SK-N-SH (cell line): ENCODE measurements at regions not wholly inside any gene's neighbourhood (a gene's known extent, or its start where the extent isn't known, plus 50 kb on each side); places are given as distances from the start of the nearest gene placed in this dataset.

Source experiments
- CTCF ChIA-PET: fragments of 300-600, 350-600 bp; formaldehyde crosslinking; extraction: SDS; loops from one replicate; lab custom pipeline; 2021; lab: Yijun Ruan, JAX
- POLR2A ChIA-PET: fragments of 350-600 bp; sonication (Branson Sonifier 250); formaldehyde crosslinking; extraction: SDS; loops from one replicate; lab custom pipeline; 2020; ENCODE audit warnings: antibody characterized with exemption, inconsistent platforms; lab: Yijun Ruan, JAX
- DNase-seq: peaks from one replicate; pipeline ENCODE4 v3.0.0; 2012
- H2AFZ ChIP-seq: fragments of 200-600 bp; sonication (generic); 2 replicates; pipeline ENCODE4 v1.8.1; 2016; ENCODE audit warnings: antibody characterized with exemption, mild to moderate bottlenecking, low read depth
- H3F3A ChIP-seq: fragments of 200-600 bp; sonication (generic); replicated peaks from 2 replicates; pipeline ENCODE3; 2016; ENCODE audit warnings: antibody characterized with exemption, mild to moderate bottlenecking; ENCODE audit not compliant: insufficient read depth
- H3K27ac ChIP-seq, 2 experiments: fragments of 200-500 bp in 1 of 2; fragments of 200-600 bp in 1 of 2; sonication (Bioruptor generic) in 1 of 2; sonication (generic), shearing (Covaris generic) in 1 of 2; 2 replicates each; pipeline versions ENCODE4 v1.5.1 to v1.6.1; 2014 to 2016; ENCODE audit warnings: low read depth in 2 of 2, inconsistent platforms in 1 of 2, low read length in 1 of 2, mild to moderate bottlenecking in 1 of 2, mixed read lengths in 1 of 2
- H3K27me3 ChIP-seq: fragments of 200-600 bp; sonication (generic), shearing (Covaris generic); 2 replicates; pipeline ENCODE4 v1.6.1; 2016; ENCODE audit warnings: mixed run types; ENCODE audit not compliant: insufficient read depth
- H3K36me3 ChIP-seq, 2 experiments: fragments of 200-500 bp in 1 of 2; fragments of 200-600 bp in 1 of 2; sonication (Bioruptor generic) in 1 of 2; sonication (generic) in 1 of 2; replicated peaks in 1 of 2; 2 replicates each; pipeline versions ENCODE3 to v1.5.1; 2014 to 2016; ENCODE audit warnings: low read length in 1 of 2, mild to moderate bottlenecking in 1 of 2; ENCODE audit not compliant: insufficient read depth in 2 of 2, control insufficient read depth in 1 of 2
- H3K4me1 ChIP-seq, 2 experiments: fragments of 200-500 bp in 1 of 2; fragments of 200-600 bp in 1 of 2; sonication (Bioruptor generic) in 1 of 2; sonication (generic), shearing (Covaris generic) in 1 of 2; 2 replicates each; pipeline versions ENCODE4 v1.5.1 to v1.6.1; 2014 to 2016; ENCODE audit warnings: low read depth in 1 of 2, low read length in 1 of 2, mixed run types in 1 of 2; ENCODE audit not compliant: insufficient read depth in 2 of 2, control insufficient read depth in 1 of 2
- H3K4me2 ChIP-seq: fragments of 200-600 bp; sonication (generic), shearing (Covaris generic); 2 replicates; pipeline ENCODE4 v1.6.1; 2017; ENCODE audit warnings: mixed run types
- H3K4me3 ChIP-seq, 2 experiments: fragments of 200-500 bp in 1 of 2; fragments of 200-600 bp in 1 of 2; sonication (Bioruptor generic) in 1 of 2; sonication (generic), shearing (Covaris generic) in 1 of 2; 2 replicates each; pipeline versions ENCODE4 v1.5.1 to v1.8.1; 2014 to 2016; ENCODE audit warnings: low read depth in 2 of 2, inconsistent platforms in 1 of 2, low read length in 1 of 2, mild to moderate bottlenecking in 1 of 2, mixed read lengths in 1 of 2, moderate library complexity in 1 of 2
- H3K79me2 ChIP-seq: fragments of 200-600 bp; sonication (generic); 2 replicates; pipeline ENCODE4 v1.8.1; 2017; ENCODE audit warnings: mild to moderate bottlenecking; ENCODE audit not compliant: insufficient read depth
- H3K9ac ChIP-seq: fragments of 200-600 bp; sonication (generic); 2 replicates; pipeline ENCODE4 v1.6.1; 2017; ENCODE audit warnings: mixed run types
- H3K9me2 ChIP-seq: fragments of 200-600 bp; sonication (generic); 2 replicates; pipeline ENCODE4 v1.6.1; 2017; ENCODE audit warnings: mixed run types
- H3K9me3 ChIP-seq: fragments of 200-600 bp; sonication (generic); 2 replicates; pipeline ENCODE4 v1.6.1; 2017; ENCODE audit warnings: mixed run types, mild to moderate bottlenecking, moderate library complexity
- H4K20me1 ChIP-seq: fragments of 200-600 bp; sonication (generic); 2 replicates; pipeline ENCODE4 v1.6.1; 2017; ENCODE audit warnings: mild to moderate bottlenecking, mixed run types; ENCODE audit not compliant: insufficient read depth
- ELF1 ChIP-seq: IDR thresholded peaks from 2 replicates; pipeline ENCODE4 v1.4.0; 2012
- EP300 ChIP-seq, 2 experiments: IDR thresholded peaks; 2 replicates each; pipeline versions ENCODE4 v1.4.0 to v1.6.1; 2012; ENCODE audit warnings: borderline replicate concordance in 1 of 2, low read depth in 1 of 2, low read length in 1 of 2
- FOSL2 ChIP-seq: IDR thresholded peaks from 2 replicates; pipeline ENCODE4 v1.4.0; 2012; ENCODE audit warnings: low read depth, mild to moderate bottlenecking, moderate library complexity, borderline replicate concordance
- FOXM1 ChIP-seq: IDR thresholded peaks from 2 replicates; pipeline ENCODE4 v1.4.0; 2012; ENCODE audit warnings: low read depth, mild to moderate bottlenecking
- GABPA ChIP-seq: IDR thresholded peaks from 2 replicates; pipeline ENCODE4 v1.4.0; 2012; ENCODE audit warnings: low read depth, mild to moderate bottlenecking
- JUND ChIP-seq: IDR thresholded peaks from 2 replicates; pipeline ENCODE4 v1.4.0; 2012
- MAX ChIP-seq: IDR thresholded peaks from 2 replicates; pipeline ENCODE4 v1.4.0; 2012; ENCODE audit warnings: low read depth
- PBX3 ChIP-seq: IDR thresholded peaks from 2 replicates; pipeline ENCODE4; 2012
- POLR2AphosphoS5 ChIP-seq: IDR thresholded peaks from 2 replicates; pipeline ENCODE4 v1.6.1; 2012; ENCODE audit warnings: low read depth, low read length
- RAD21 ChIP-seq: IDR thresholded peaks from 2 replicates; pipeline ENCODE4 v1.6.1; 2012; ENCODE audit warnings: mild to moderate bottlenecking, low read length
- RCOR1 ChIP-seq: fragments of 150-350 bp; IDR thresholded peaks from 2 replicates; pipeline ENCODE4 v1.6.1; 2017; ENCODE audit warnings: antibody characterized with exemption, low read length
- REST ChIP-seq: IDR thresholded peaks from 2 replicates; pipeline ENCODE4 v1.6.1; 2012; ENCODE audit warnings: mild to moderate bottlenecking, low read depth, low read length, moderate library complexity
- RFX5 ChIP-seq: IDR thresholded peaks from 2 replicates; pipeline ENCODE4 v1.6.1; 2012; ENCODE audit warnings: mild to moderate bottlenecking, improper control_type of control experiment, low read length
- RXRA ChIP-seq: IDR thresholded peaks from 2 replicates; pipeline ENCODE4 v1.4.0; 2012; ENCODE audit warnings: low read depth, mild to moderate bottlenecking, borderline replicate concordance
- SIN3A ChIP-seq: IDR thresholded peaks from 2 replicates; pipeline ENCODE4 v1.6.1; 2012; ENCODE audit warnings: low read depth, mild to moderate bottlenecking, low read length, moderate library complexity, borderline replicate concordance
- TCF12 ChIP-seq: IDR thresholded peaks from 2 replicates; pipeline ENCODE4 v1.4.0; 2012
- TEAD4 ChIP-seq: IDR thresholded peaks from 2 replicates; pipeline ENCODE4 v1.4.0; 2012; ENCODE audit warnings: mild to moderate bottlenecking, borderline replicate concordance; ENCODE audit not compliant: insufficient read depth
- USF2 ChIP-seq: fragments of 150-350 bp; IDR thresholded peaks from 2 replicates; pipeline ENCODE4 v1.6.1; 2017; ENCODE audit warnings: antibody characterized with exemption, low read length, low read depth, borderline replicate concordance
- ZBTB33 ChIP-seq: IDR thresholded peaks from 2 replicates; pipeline ENCODE4 v1.4.0; 2012; ENCODE audit warnings: low read depth, borderline replicate concordance
- WGBS: methylation state at CpG from one replicate; pipeline ENCODE4 v1.1.6; 2017; ENCODE audit warnings: low lambda C conversion rate; 5-methylcytosine and 5-hydroxymethylcytosine counted together

GRCh38 chr10:90218846-90219245 lies 517.5 kb downstream of the KIF20B start (continued):
- TF ChIP-seq SIN3A = no peak
- no peak for TF ChIP-seq RCOR1
- TF ChIP-seq PBX3 = no peak
- TF ChIP-seq REST = no peak

- WGBS = under 1% methylated on average over 4 of the region's 4 CpGs
- Histone ChIP-seq H3K4me1 (no peaks in the 10 kb centered on the region), H3K36me3 (no peaks in the 10 kb centered on the region), H4K20me1 (no peaks in the 10 kb centered on the region), H3K9me2 (no peaks in the 10 kb centered on the region), H3F3A (peaks cover 13% of the 10 kb centered on the region), H3K9me3 (no peaks in the 10 kb centered on the region), H3K4me3 (no peak overlapping the region), H3K27ac (no peak overlapping the region), H3K4me2 (no peak overlapping the region), H3K27me3 (0 out of 2 replicates have a peak, but pooled peaks cover 4% of the 10 kb centered on the region), H3K79me2 (no peaks in the 10 kb centered on the region), H2AFZ (no peak overlapping the region), H3K9ac (no peak overlapping the region)
- no peak for DNase-seq
- CTCF ChIA-PET = no interaction called here
- POLR2A ChIA-PET = no interaction called here
- TF ChIP-seq JUND (peak; percentile 96), RFX5 (no peak), TCF12 (peak; percentile 98), REST (no peak), EP300 (IDR thresholded peaks at IDR 0.05; ENCODE audit: borderline replicate concordance in 1 of 2, low read depth in 1 of 2, low read length in 1 of 2) (peak in 1 of 2 experiments; percentile 79; a peak in 1 of 4 replicates), USF2 (no peak), ZBTB33 (peak; percentile 73; the same call in 1 of the 2 replicates), PBX3 (peak; percentile 92), FOSL2 (peak; percentile 72), MAX (0 out of 2 replicates have a peak, but pooled peaks have one; percentile 23), RXRA (0 out of 2 replicates have a peak, but pooled peaks have one; percentile 26), GABPA (no peak), RAD21 (no peak), POLR2AphosphoS5 (peak; percentile 79; the same call in 1 of the 2 replicates), FOXM1 (0 out of 2 replicates have a peak, but pooled peaks have one; percentile 37), ELF1 (no peak), TEAD4 (peak; percentile 81; the same call in 1 of the 2 replicates)
Observed at GRCh38 chr10:90222372-90222771, 521.0 kb downstream of the KIF20B start.
